SH-SY5Y (cell line): ENCODE measurements at regions not wholly inside any gene's neighbourhood (a gene's known extent, or its start where the extent isn't known, plus 50 kb on each side); places are given as distances from the start of the nearest gene placed in this dataset.

ENCODE experiments used
- GATA2 ChIP-seq: IDR thresholded peaks from 2 replicates; pipeline ENCODE4 v1.6.1; 2011; ENCODE audit warnings: mild to moderate bottlenecking, low read depth, low read length
- GATA3 ChIP-seq: IDR thresholded peaks from 2 replicates; pipeline ENCODE4 v1.6.1; 2011; ENCODE audit warnings: low read depth, mild to moderate bottlenecking, low read length, moderate library complexity

GRCh38 chr6:119483908-119484307 lies 134.3 kb upstream of the MAN1A1 start:
- TF ChIP-seq GATA2 (no peak), GATA3 (no peak)
